GM21576 (cell line): ENCODE measurements at regions not wholly inside any gene's neighbourhood (a gene's known extent, or its start where the extent isn't known, plus 50 kb on each side); places are given as distances from the start of the nearest gene placed in this dataset.

ENCODE experiments used
- ATAC-seq: cut with Tn5 transposase; IDR thresholded peaks from one replicate; pipeline ENCODE4 v1.9.1; 2021; ENCODE audit warnings: mild to moderate bottlenecking, moderate library complexity; ENCODE audit not compliant: unreplicated experiment

DNA sequence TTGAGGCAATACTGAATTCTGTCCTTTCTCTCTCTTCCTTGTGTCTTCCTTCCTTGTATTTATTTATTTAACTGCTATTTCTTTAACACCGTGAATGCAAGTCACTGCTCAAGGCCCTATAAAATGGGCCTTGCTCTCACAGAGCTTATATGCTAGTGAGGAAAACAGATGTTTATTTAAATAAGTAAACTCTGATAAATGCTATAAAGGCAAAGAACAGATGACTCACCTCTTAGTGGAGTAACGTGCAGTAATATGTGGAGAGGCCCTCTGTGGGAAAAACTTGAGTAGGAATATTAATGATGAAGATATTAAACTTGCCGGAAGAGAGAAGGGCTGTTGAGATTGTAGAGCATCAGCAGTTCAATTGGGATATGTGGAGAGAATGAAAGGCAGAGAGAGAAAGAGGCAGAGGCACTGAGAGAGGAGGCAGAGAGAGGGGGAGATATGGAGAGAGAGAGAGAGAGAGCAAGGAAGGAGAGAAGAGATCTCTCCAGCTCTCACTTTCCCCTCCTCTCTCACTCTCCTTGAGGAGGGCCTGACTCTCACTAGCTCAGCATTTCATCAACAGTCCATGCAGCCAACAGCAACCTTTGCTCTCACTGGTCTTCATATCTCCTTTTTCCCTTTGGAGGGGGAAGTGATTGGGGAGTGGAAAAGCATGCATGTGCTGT is 322.2 kb downstream of the LMX1A start:
- no peak for ATAC-seq

DNA sequence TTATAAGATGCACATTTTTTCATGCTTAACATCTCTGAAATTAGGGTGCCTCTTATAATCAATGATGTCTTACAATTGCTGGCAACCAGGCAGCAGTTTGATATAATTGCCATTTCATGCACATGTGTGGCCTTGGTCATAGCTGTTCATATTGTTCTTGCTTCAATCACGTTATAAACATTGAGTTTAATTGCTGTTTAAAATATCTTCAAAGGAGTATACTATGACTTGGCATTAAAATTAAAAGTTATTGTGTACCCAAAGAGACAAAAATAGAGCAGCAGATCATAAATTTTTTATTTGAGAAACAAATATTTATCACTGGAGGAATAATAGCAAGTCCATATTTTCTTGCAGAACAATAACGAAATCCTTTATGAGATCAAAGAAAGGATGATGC is 325.5 kb downstream of the LMX1A start:
- ATAC-seq, result no peak

DNA sequence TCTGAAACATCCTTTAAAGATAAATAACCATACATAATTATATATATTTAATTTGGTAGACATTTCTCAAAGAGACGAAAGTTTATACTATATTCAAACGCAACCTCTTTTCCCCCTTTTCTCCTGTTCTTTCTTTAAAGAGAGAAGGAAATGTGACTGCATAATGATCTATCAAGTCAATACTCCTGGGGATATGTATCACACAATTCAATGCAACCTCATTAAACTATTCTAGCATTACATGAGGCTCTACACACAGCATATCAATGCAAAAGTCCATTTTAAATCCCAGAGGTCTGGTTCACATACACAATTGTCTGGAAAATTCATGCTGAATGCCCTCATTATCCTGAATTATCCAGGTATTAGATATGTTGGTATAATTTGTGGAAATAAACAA is 330.7 kb downstream of the LMX1A start:
- no peak for ATAC-seq

DNA sequence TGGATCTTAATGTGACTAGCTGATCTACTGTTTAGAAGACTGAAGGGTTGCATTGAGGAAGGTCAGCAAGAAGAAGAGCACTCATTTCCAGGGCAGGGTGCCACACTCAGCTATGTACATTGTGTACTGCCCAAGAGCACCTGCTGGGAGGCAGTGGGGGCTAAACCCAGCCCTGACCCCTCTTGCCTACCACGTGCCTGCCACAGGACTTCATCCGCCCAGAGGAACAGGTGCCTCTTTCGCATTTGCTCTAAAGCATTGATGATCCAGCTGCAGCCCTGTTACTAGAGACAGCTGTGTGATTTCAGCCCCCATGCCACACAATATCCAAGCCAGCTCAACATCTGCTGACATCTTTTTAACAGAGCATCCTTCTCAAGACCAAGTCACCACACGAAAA is 341.8 kb downstream of the LMX1A start:
- ATAC-seq, result no peak

DNA sequence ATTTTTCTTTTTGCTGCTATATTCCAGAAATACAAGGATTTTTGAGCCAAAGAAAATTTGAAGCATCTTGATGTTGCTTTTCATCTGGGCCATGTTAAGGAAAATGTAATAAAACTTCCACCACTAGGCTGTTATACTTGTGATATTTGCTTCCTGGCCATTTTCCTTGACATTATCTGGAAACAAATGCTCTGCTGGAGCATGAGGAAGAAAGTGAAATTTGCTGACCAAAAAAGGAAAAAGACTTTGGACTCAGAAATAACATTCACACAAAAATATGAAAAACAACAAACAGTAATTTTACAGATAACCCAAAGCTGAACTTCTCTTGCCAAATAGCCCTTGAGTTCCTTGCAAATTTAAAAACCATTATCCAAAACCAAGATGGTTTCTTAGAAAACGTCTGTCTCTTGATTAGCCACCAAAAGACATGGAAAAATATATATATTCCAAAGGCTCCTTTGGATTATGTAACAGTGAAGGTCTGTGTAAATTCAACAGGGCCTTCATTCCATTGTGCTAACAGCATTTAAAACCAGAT is 344.5 kb downstream of the LMX1A start:
- no peak for ATAC-seq

DNA sequence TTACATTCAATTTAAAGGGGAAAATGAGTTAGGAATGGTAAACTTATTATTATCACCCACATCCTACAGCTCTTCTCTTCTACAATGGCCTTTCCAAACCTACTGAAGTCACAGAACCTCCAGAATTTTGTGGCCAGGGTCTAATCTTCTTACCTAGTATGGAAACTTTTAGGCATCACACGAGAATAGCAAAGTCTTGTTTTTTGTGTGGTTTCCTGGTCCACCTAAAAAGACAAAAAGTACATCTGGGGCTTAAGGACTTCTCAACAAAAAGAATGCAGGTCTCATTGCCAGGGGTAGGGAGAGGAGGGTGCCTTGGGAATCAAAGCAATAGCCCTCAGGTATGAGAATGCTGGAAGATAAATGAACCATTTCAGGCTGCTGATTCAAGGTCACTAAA is 345.3 kb downstream of the LMX1A start:
- ATAC-seq, result no peak

DNA sequence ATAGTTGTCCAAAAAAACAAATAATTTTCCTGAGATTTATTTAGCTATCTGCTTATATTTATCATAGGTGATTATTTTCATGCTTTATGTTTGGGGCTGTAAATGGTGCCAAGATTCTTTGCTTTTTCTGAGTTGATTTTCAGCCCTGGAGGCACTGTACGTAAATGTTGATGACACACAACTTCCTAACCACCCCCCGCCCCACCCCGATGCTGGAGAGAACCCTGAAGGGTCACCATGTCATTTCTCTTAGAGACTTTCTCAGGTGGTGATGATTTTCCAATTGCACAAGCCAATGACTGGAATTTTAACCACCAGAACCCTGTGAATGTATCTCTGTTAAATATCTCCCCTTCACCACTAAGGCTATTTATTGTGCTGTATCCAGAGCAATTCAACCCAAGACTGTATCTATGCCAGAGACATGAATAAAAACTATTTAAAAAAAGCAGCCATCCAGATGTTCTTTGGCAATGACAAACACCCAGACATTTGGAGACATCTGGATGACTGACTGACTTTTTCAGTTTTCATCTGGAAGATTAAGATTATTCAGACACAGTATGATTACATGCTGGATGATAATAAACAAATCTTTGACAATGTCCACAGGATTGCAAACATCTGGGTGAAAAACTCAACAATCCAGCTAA is 346.0 kb downstream of the LMX1A start:
- ATAC-seq, result no peak

DNA sequence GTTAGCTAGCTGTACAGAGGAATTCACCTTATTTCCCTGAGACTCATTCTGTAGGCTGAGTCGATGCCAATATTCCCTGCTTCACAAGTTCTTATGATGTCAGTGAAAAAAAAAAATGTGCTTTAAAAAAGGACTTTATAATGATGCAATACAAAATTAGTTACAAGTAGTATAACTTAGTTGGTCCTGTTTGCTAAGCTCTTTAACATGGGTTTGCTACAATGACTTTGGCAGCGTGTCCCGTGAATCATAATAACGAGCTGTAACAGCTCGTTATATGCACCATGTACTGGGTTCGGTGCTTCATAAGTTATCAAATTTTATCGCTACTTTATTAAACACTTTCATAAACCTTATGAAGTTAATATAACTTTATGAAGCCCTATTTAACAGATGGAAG is 349.7 kb downstream of the LMX1A start:
- ATAC-seq, result no peak

DNA sequence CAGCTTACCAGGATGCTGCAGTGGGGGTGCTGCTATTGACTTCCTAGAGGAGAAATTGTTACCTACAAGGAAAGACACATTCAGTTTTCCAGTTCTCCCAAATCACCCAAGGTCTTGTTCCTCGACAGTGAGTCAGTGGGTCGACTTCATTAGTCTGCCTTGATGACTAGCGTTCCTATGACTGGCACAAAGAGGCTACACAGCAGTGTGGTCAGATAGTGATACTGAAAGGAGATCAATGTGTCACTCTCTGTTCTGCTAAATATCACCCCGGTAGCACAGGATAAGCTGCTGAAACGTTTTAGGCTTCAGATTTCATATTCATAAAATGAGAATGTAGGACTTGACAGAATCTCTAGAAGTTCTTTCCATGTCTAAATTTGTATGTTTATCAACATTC is 357.4 kb downstream of the LMX1A start:
- ATAC-seq, result no peak

DNA sequence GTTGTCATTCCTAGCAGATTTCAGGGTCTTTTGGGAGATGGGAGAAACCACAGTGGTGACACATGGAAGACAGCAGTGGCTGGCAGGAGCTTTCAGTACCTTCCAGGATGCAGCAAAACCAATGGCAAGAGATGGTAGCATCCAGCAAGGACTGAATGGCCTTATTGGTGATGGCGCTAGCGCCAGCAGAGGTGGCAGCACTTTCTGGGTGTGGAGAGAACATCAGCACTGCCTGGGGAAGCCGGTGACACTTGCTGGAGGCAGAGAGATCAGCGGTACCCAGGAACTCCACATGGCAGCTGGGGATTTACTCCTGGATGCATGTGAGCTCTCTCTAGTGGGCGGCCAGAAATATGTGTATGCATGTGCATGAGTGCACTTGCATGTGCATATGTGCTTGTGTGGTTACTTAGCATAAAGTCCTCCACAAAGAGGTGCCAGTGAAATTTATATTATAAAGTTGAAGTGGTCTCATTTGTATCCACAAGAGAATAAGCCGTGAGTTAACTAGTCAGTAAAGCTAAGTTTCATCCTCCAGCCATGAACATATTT is 364.7 kb downstream of the LMX1A start:
- no peak for ATAC-seq

DNA sequence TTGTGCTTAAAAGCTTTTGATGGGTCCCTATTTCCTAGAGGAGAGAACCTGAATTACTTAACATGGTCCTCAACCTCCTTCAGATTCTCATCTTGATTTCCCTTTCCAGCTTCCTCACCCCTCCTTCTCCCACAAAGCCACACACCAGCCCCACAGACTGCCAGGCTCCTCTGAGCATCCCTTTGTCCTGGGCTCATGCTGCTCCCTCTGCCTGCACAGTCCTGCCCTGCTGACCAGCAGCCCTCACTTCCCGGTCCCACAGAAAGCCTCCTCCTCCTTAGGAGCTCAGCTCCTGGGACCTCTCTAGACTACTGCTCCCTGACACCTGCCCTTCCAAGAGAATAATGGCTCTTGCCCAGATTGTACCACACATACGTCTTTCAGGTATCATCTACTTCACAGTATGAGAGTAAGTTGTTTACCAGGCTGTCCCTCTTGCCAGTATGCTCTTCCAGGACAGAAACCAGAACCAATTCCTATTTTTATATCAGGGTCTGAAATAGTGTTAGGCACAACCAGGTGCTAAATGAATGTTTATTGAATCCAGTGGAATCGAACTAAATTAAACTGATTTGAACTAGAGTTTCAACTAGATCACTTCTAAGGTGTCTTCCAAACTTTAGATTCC is 373.4 kb downstream of the LMX1A start:
- ATAC-seq, result no peak

DNA sequence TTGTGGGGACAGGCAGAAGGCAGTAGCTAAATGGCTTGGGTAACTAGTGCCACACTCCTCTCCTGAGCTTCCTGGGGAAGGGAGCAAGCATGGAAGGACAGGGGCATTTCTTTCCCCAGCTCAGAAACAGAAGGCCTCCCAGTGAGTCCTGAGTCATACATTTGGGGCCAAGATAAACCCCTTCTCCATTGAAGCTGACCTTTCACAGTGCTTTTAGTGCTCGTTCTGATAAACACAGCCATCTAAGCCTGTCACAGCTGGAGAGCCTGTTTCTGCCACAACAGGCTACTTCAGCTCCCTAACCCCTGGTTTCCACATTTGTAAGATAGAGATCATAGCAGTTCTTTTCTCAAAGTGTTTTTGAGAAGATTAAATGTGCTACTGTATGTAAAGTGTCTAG is 374.0 kb downstream of the LMX1A start:
- ATAC-seq, result no peak

DNA sequence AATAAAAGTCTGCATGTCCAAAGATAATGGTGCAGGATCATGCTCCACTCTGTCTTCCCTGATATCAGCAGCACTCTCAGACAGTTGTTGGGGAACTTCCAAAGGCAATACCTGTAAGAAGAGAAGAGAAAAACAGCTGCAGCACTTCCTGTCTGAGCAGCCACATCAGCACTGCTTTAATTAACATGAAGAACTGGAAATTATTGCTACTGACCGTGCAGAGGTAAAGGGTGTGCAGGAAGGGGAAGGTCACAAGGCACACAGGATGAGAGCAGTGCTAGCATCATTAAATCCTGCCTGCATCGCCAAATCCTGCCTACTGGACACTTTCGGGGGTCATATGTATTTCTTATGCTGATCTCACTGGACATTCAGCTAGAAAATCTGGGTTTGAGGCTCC is 379.0 kb downstream of the LMX1A start:
- ATAC-seq, result no peak

DNA sequence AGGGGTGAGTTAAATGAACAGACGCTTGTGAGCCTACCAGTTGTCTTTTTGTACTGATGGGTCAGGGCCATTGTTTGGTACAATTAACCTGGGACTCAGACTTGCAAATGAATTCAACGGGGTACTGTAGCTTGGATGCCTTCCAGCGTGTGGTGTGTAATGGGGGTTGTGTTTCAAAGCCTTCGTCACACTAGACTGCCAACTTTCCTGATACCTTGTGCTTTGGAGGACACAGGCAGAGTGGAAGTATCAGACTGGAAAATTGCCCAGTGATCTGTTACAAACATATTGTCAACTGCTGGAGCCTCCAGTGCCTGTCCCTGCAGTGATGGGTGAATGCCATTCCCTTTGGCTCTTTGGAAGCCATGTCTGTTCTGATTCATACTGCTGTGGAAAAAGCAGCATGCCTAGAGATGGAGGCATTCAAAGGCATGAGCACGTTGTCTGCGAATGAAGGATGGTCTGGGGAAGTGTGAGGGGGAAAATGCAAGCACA is 384.5 kb downstream of the LMX1A start:
- no peak for ATAC-seq

DNA sequence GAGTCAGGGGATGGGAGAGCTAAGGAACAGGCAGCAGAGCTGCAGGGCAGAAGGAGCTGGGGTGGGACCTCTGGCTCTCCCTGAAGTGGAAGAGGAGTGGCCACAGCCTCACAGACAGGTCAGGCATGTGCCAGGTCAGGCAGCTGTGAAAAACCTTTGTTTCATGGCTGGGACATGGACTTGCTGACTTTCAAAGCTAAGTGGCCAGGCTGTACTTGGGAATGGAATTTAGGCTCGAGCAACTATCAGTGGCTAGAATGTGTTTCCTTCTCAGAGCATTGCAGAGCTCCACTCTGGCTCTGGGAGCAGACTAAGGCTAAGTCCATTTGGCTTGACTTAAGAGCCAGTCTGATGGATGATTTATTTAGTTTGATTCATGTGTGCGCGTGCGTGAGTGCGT is 385.1 kb downstream of the LMX1A start:
- ATAC-seq, result no peak

DNA sequence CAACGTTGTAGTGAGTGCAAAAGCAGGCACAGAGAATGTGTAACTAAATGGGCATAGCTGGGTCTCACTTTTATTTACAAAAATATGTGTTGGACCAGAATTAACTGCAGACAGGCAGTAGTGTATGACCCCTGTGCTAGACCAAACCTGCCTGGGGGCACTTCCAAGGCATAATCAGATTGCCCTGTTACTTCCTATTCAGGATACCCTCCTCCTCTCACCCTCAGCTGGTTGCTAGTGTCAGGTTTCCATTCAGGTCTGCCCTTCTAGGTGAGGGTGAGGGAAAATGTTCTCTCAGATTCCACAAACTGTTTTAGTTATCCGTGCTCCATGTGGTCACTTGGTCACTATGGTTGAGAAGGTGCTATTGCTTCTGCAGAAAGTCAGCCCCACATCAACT is 387.3 kb downstream of the LMX1A start:
- no peak for ATAC-seq

DNA sequence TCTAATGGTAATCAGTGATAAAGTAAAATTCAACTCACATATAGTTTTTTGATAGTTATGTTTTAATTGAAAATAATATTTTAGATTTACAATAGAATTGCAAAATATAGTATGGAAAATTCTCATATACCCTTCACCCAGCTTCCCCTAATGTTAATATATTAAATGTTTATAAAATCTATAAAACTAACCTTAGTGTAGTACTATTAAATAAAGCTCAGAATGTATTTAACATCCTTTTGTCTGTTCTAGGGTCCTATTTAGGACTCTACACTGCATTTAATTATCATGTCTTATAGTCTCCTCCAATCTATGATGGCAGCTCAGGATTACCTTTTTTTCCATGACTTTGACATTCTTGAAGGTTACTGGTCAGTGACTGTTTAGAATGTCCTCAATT is 389.2 kb downstream of the LMX1A start:
- no peak for ATAC-seq

DNA sequence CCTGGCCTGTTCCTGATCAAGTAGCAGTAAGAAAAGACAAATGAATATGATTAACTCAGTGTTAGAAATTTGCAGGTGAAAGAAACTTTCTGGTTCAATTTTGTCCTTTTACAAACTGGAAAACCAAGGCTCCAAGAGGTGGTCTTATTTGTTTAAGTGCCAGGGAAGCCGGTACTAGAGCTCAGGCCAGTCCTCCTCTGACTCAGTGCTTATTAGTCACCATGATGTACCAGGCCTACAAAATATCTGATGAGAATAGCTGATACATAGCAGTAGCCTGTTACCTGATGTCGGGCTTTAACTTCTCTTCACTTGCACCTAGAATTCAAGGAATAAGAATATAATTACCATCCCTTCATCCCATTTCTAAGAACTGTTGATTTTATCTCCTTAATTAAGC is 394.8 kb downstream of the LMX1A start:
- no peak for ATAC-seq

DNA sequence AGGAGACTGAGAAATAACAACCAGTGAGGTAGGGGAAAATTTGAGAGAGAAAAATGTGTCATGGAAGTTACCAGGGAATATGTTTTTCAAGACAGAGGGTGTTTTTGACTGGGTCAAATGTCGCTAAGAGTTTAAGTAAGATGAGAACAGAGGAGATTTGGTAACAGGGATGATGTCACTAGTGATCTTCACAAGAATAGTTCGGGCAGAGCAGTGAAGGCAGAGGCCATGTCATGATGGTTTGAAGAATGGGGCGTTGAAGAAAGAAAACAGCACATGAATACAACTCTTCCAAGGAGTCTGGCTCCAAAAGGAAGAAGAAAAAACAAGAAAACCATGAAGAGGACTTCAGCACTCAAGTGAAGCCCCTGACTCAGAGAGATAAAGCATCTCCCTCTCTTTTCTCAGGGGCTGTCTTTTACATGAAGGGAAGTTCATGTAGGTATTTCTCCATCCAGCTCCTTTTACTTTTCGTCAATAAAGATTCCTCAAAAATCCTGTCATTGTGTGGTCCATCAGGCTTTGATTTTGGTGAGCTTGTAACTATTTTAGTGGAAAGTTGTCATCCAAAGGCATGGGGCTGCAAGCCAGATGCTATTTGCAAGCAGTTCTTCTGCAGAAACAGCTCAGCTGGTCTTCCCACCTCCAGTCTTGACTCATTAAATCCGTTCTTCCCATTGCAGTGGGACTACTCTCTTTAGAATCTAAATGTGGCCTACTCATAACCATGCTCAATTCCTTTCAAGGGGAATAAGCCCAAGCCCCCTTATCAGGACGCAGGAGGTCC is 397.3 kb downstream of the LMX1A start:
- no peak for ATAC-seq

DNA sequence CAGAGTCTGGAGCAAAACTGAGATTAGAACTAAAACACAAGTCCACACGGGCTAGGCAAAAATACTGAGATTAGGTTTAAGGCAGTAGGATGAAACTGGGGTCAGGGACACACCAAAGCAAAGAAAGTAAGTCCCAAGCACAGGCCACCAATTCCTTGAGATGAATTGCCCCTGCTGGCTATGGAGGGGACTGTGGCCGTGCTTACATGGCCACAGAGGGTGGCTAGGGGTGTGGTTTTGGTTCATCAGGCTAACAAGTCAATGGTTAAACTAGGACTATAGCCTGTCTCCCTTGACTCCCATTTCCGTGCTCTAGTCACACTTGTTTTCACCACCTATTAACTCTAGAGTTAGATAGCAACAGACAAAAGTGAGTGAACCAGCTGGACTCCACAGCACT is 394.8 kb downstream of the PBX1 start:
- no peak for ATAC-seq

DNA sequence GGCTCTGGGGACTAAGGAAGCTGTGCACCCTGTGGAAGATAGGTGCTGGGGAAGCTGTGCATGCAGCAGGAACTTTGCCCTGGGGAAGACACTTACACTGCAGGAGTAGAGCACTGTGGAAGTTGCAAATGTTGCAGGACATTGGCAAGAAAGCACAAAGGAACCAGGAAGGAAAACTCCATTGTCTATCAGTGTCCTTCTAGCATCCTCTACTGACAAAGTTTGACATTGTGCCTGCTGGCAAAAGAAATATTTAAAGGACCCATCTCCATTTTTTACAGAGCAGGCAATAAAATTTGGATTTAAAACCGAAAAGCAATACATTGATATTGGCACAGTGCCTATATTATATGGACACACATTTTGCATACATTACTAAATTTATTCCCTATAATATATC is 394.1 kb downstream of the PBX1 start:
- no peak for ATAC-seq
